Lower leg skin (tissue), 3 donors: ENCODE measurements at regions not wholly inside any gene's neighbourhood (a gene's known extent, or its start where the extent isn't known, plus 50 kb on each side); places are given as distances from the start of the nearest gene placed in this dataset.

Experiments
- CTCF ChIP-seq, 3 donors: fragments of 450-650 bp; IDR thresholded peaks; one replicate each; pipeline ENCODE4 v1.5.1; 2016; ENCODE audit warnings: antibody characterized with exemption in 3 of 3, mild to moderate bottlenecking in 3 of 3, moderate library complexity in 2 of 3
- POLR2A ChIP-seq, 2 donors: fragments of 450-650 bp; IDR thresholded peaks; one replicate each; pipeline ENCODE4 v1.6.1; 2016 to 2017; ENCODE audit warnings: antibody characterized with exemption in 2 of 2, mild to moderate bottlenecking in 1 of 2, moderate library complexity in 1 of 2

- no peak for TF ChIP-seq CTCF (IDR thresholded peaks at IDR 0.05)
- no peak for TF ChIP-seq POLR2A (IDR thresholded peaks at IDR 0.05)
These were observed 265.0 kb upstream of the GJE1 start for GRCh38 chr6:141867767-141868166.
